ENCODE measurements at regions not wholly inside any gene's neighbourhood (a gene's known extent, or its start where the extent isn't known, plus 50 kb on each side); places are given as distances from the start of the nearest gene placed in this dataset.

- TF ChIP-seq CTCF (IDR thresholded peaks at IDR 0.05; ENCODE audit: low read depth, low read length) = no peak
- no peak overlapping the region for H3K4me3 ChIP-seq (replicated peaks in 1 of 2; ENCODE audit: low read depth in 2 of 2, low read length in 2 of 2)
- no peak for DNase-seq (ENCODE audit: low read depth in 2 of 2)
Measured at GRCh38 chr2:81940266-81940955, 1635.9 kb upstream of the LRRTM1 start.

GRCh38 chr2:81937944-81938343, 1633.4 kb upstream of the LRRTM1 start:
- DNase-seq (ENCODE audit: low read depth in 2 of 2) = no peak
- TF ChIP-seq CTCF (IDR thresholded peaks at IDR 0.05; ENCODE audit: low read depth, low read length) = no peak

GRCh38 chr2:81903534-81903933, 1599.0 kb upstream of the LRRTM1 start:
- no peak for DNase-seq (ENCODE audit: low read depth in 2 of 2)
- no peak overlapping the region for H3K4me3 ChIP-seq (replicated peaks in 1 of 2; ENCODE audit: low read depth in 2 of 2, low read length in 2 of 2)
- no peak for TF ChIP-seq CTCF (IDR thresholded peaks at IDR 0.05; ENCODE audit: low read depth, low read length)

More at GRCh38 chr2:81937944-81938343, 1633.4 kb upstream of the LRRTM1 start:
- H3K4me3 ChIP-seq (replicated peaks in 1 of 2; ENCODE audit: low read depth in 2 of 2, low read length in 2 of 2) = no peak overlapping the region

- H3K4me3 ChIP-seq (replicated peaks in 1 of 2; ENCODE audit: low read depth in 2 of 2, low read length in 2 of 2) = no peak overlapping the region
- DNase-seq (ENCODE audit: low read depth in 2 of 2) = peak in 1 of 2 donors; percentile 3
- TF ChIP-seq CTCF (IDR thresholded peaks at IDR 0.05; ENCODE audit: low read depth, low read length) = no peak
Measured at GRCh38 chr2:81901017-81901416, 1596.5 kb upstream of the LRRTM1 start.

- no peak for TF ChIP-seq CTCF (IDR thresholded peaks at IDR 0.05; ENCODE audit: low read depth, low read length)
- H3K4me3 ChIP-seq (replicated peaks in 1 of 2; ENCODE audit: low read depth in 2 of 2, low read length in 2 of 2) = no peak overlapping the region
- no peak for DNase-seq (ENCODE audit: low read depth in 2 of 2)
Measured at GRCh38 chr2:81895620-81896250, 1591.2 kb upstream of the LRRTM1 start.

GRCh38 chr2:81894451-81894990, 1590.0 kb upstream of the LRRTM1 start:
- DNase-seq (ENCODE audit: low read depth in 2 of 2) = peak in 1 of 2 donors; percentile 5
- no peak for TF ChIP-seq CTCF (IDR thresholded peaks at IDR 0.05; ENCODE audit: low read depth, low read length)
- H3K4me3 ChIP-seq (replicated peaks in 1 of 2; ENCODE audit: low read depth in 2 of 2, low read length in 2 of 2) = no peak overlapping the region
